ENCODE measurements at regions not wholly inside any gene's neighbourhood (a gene's known extent, or its start where the extent isn't known, plus 50 kb on each side); places are given as distances from the start of the nearest gene placed in this dataset.
"Not testable (repeated sequence)": the region's sequence is repeated elsewhere in the genome, so short reads cannot be mapped to it uniquely, and the experiment has no call there.

GRCh38 chr4:27123123-27123768 lies 262.6 kb downstream of the STIM2 start:
- DNase-seq, result no peak

- no peak for DNase-seq
Measured at GRCh38 chr4:27123769-27124124, 263.1 kb downstream of the STIM2 start.

GRCh38 chr4:27126895-27127294 lies 266.3 kb downstream of the STIM2 start:
- DNase-seq, result not testable (repeated sequence)

GRCh38 chr4:27128443-27128842 lies 267.8 kb downstream of the STIM2 start:
- DNase-seq, result no peak

- no peak for DNase-seq
Measured at GRCh38 chr4:27129871-27130366, 269.3 kb downstream of the STIM2 start.

- DNase-seq, result no peak
Measured at GRCh38 chr4:27132497-27132896, 271.9 kb downstream of the STIM2 start.

- DNase-seq, result no peak
Measured at GRCh38 chr4:27140486-27140885, 279.8 kb downstream of the STIM2 start.

GRCh38 chr4:27141530-27141929 lies 280.9 kb downstream of the STIM2 start:
- DNase-seq, result no peak

GRCh38 chr4:27142841-27143240 lies 282.2 kb downstream of the STIM2 start:
- no peak for DNase-seq

GRCh38 chr4:27145597-27145996 lies 285.0 kb downstream of the STIM2 start:
- no peak for DNase-seq

GRCh38 chr4:27148211-27148895 lies 287.7 kb downstream of the STIM2 start:
- no peak for DNase-seq

- no peak for DNase-seq
Measured at GRCh38 chr4:27149541-27150212, 289.0 kb downstream of the STIM2 start.

- DNase-seq, result no peak
Measured at GRCh38 chr4:27152703-27153102, 292.1 kb downstream of the STIM2 start.

GRCh38 chr4:27154706-27155105 lies 294.1 kb downstream of the STIM2 start:
- DNase-seq, result no peak

GRCh38 chr4:27161191-27161590 lies 300.6 kb downstream of the STIM2 start:
- DNase-seq, result no peak

GRCh38 chr4:27168783-27169182 lies 308.1 kb downstream of the STIM2 start:
- no peak for DNase-seq

GRCh38 chr4:27173280-27173679 lies 312.6 kb downstream of the STIM2 start:
- no peak for DNase-seq

- DNase-seq, result peak; percentile 2
Measured at GRCh38 chr4:27176400-27176799, 315.8 kb downstream of the STIM2 start.

GRCh38 chr4:27176881-27177280 lies 316.2 kb downstream of the STIM2 start:
- DNase-seq, result no peak

GRCh38 chr4:27178061-27178460 lies 317.4 kb downstream of the STIM2 start:
- DNase-seq, result no peak

- no peak for DNase-seq
Measured at GRCh38 chr4:27181693-27182092, 321.1 kb downstream of the STIM2 start.

GRCh38 chr4:27182211-27182610 lies 321.6 kb downstream of the STIM2 start:
- DNase-seq, result no peak

GRCh38 chr4:27184508-27185155 lies 324.0 kb downstream of the STIM2 start:
- DNase-seq, result no peak

- DNase-seq, result no peak
Measured at GRCh38 chr4:27186710-27187109, 326.1 kb downstream of the STIM2 start.
